ENCODE measurements at regions not wholly inside any gene's neighbourhood (a gene's known extent, or its start where the extent isn't known, plus 50 kb on each side); places are given as distances from the start of the nearest gene placed in this dataset.

DNA sequence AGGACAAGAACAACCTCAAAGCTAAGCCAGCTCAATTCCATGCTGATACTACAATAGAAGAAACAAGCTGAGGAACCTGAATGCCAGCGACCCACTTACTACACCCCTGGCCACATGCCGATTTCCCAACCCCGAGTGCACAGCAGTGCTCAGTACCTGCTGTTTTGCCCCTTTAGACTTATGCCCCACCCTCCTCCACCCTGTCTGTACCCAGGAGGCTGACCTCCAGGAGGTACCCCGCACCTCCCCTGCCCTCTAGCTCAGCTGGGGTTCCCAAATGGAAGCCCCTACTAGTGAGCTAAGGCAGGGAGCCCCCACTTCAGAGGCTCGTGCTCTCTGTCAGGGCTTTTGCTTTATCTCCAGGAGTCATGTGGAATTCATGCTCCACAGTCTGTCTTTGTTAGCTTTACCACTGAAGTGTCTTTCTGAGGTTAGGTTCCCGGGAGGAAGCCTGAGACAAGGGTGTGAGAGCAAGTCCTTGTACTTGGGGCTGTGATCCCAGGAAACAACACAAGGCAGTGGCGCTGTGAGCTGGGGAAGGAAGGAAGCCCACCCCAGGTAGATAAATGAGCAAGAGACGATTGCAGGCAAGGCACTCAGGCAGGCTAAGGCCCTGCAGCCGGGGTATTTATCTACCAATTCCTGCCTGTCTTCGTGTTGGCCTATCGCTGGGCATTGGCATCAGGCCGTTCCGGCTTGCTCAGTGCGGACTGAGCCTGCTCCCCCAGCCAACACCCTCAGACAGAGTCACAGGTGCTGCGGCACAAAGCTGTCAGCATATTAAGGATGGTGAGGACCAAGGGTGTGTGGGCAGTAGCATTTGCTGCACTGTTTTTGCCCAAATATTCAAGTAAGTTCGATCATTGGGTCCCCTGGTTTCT lies 220.5 kb downstream of the CYP26B1 start:
- no peak for TF ChIP-seq SMC3 (conservative IDR thresholded peaks at IDR 0.05; ENCODE audit: poor library complexity)
- TF ChIP-seq, protein P1, sequence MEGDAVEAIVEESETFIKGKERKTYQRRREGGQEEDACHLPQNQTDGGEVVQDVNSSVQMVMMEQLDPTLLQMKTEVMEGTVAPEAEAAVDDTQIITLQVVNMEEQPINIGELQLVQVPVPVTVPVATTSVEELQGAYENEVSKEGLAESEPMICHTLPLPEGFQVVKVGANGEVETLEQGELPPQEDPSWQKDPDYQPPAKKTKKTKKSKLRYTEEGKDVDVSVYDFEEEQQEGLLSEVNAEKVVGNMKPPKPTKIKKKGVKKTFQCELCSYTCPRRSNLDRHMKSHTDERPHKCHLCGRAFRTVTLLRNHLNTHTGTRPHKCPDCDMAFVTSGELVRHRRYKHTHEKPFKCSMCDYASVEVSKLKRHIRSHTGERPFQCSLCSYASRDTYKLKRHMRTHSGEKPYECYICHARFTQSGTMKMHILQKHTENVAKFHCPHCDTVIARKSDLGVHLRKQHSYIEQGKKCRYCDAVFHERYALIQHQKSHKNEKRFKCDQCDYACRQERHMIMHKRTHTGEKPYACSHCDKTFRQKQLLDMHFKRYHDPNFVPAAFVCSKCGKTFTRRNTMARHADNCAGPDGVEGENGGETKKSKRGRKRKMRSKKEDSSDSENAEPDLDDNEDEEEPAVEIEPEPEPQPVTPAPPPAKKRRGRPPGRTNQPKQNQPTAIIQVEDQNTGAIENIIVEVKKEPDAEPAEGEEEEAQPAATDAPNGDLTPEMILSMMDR (IDR thresholded peaks at IDR 0.05; ENCODE audit: poor library complexity, severe bottlenecking): no peak
- TF ChIP-seq POLR2AphosphoS5 (IDR thresholded peaks at IDR 0.05): no peak
- TF ChIP-seq EZH2 (IDR thresholded peaks at IDR 0.05; ENCODE audit: borderline replicate concordance, insufficient read depth, low read length, poor library complexity, severe bottlenecking): no peak

Measured in neural cell (in vitro differentiated cells).